IMR-90 (cell line): ENCODE measurements at regions not wholly inside any gene's neighbourhood (a gene's known extent, or its start where the extent isn't known, plus 50 kb on each side); places are given as distances from the start of the nearest gene placed in this dataset.

Experiments used
- CEBPB ChIP-seq: IDR thresholded peaks from 2 replicates; pipeline ENCODE4 v1.6.1; 2012; ENCODE audit warnings: low read depth, low read length, improper control_type of control experiment
- FOS ChIP-seq: fragments of 150-350 bp; IDR thresholded peaks from 2 replicates; pipeline ENCODE4 v1.6.1; 2016; ENCODE audit warnings: low read depth, low read length
- MAFK ChIP-seq: IDR thresholded peaks from 2 replicates; pipeline ENCODE4 v1.6.1; 2012; ENCODE audit warnings: low read depth, low read length, improper control_type of control experiment
- MAZ ChIP-seq: IDR thresholded peaks from 2 replicates; pipeline ENCODE4 v1.6.1; 2012; ENCODE audit warnings: low read depth, mild to moderate bottlenecking, low read length, improper control_type of control experiment, moderate library complexity, borderline replicate concordance
- MXI1 ChIP-seq: IDR thresholded peaks from 2 replicates; pipeline ENCODE4 v1.6.1; 2012; ENCODE audit warnings: low read depth, mild to moderate bottlenecking, low read length, moderate library complexity, borderline replicate concordance
- POLR2A ChIP-seq: IDR thresholded peaks from 2 replicates; pipeline ENCODE4 v1.6.1; 2012; ENCODE audit warnings: mild to moderate bottlenecking, low read depth, low read length
- RAD21 ChIP-seq: IDR thresholded peaks from 2 replicates; pipeline ENCODE4 v1.6.1; 2012; ENCODE audit warnings: low read length, improper control_type of control experiment
- RFX5 ChIP-seq: IDR thresholded peaks from 2 replicates; pipeline ENCODE4 v1.8.0; 2012; ENCODE audit warnings: low read depth, mild to moderate bottlenecking, low read length, moderate library complexity
- SMC3 ChIP-seq: fragments of 150-350 bp; IDR thresholded peaks from 2 replicates; pipeline ENCODE4 v1.6.1; 2016; ENCODE audit warnings: low read depth, mild to moderate bottlenecking, antibody characterized with exemption, low read length, moderate library complexity
- TF ChIP-seq, protein P1 (sequence below): conservative IDR thresholded peaks from 2 replicates; pipeline ENCODE4 v1.5.1; 2012; ENCODE audit warnings: mild to moderate bottlenecking, low read depth, low read length, improper control_type of control experiment
- TF ChIP-seq, protein P2 (sequence below): fragments of 150-350 bp; IDR thresholded peaks from 2 replicates; pipeline ENCODE4 v1.6.1; 2016; ENCODE audit warnings: low read depth, mild to moderate bottlenecking, low read length, moderate library complexity, borderline replicate concordance
- TF ChIP-seq, protein P3 (sequence below): fragments of 150-350 bp; IDR thresholded peaks from 2 replicates; pipeline ENCODE4 v1.6.1; 2017; ENCODE audit warnings: mild to moderate bottlenecking, antibody characterized with exemption, low read length, low read depth

DNA sequence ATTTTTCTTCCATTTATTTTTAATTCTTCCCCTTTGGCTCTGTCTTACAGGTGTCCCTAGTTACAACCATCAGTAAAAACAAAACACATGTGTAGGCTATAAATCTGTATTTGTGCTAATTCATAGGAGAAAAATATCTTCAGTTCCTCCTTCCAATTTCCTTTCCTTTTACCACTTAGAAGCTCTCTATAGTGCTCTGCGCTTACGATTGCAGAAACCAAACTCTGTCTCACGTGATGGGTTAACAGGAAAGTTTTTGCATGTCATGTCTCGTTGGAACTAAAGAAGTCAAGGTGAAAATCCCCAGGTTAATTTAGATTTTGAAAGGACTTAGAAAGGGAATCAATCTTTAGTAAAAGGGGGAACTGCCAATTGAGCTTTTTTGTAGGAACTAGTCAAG is 1390.5 kb upstream of the ZEB2 start:
- TF ChIP-seq, protein P1, sequence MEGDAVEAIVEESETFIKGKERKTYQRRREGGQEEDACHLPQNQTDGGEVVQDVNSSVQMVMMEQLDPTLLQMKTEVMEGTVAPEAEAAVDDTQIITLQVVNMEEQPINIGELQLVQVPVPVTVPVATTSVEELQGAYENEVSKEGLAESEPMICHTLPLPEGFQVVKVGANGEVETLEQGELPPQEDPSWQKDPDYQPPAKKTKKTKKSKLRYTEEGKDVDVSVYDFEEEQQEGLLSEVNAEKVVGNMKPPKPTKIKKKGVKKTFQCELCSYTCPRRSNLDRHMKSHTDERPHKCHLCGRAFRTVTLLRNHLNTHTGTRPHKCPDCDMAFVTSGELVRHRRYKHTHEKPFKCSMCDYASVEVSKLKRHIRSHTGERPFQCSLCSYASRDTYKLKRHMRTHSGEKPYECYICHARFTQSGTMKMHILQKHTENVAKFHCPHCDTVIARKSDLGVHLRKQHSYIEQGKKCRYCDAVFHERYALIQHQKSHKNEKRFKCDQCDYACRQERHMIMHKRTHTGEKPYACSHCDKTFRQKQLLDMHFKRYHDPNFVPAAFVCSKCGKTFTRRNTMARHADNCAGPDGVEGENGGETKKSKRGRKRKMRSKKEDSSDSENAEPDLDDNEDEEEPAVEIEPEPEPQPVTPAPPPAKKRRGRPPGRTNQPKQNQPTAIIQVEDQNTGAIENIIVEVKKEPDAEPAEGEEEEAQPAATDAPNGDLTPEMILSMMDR, result no peak
- no peak for TF ChIP-seq SMC3
- TF ChIP-seq POLR2A, result no peak
- no peak for TF ChIP-seq MAFK
- no peak for TF ChIP-seq CEBPB
- TF ChIP-seq, protein P2, sequence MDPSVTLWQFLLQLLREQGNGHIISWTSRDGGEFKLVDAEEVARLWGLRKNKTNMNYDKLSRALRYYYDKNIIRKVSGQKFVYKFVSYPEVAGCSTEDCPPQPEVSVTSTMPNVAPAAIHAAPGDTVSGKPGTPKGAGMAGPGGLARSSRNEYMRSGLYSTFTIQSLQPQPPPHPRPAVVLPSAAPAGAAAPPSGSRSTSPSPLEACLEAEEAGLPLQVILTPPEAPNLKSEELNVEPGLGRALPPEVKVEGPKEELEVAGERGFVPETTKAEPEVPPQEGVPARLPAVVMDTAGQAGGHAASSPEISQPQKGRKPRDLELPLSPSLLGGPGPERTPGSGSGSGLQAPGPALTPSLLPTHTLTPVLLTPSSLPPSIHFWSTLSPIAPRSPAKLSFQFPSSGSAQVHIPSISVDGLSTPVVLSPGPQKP, result no peak
- TF ChIP-seq, protein P3, sequence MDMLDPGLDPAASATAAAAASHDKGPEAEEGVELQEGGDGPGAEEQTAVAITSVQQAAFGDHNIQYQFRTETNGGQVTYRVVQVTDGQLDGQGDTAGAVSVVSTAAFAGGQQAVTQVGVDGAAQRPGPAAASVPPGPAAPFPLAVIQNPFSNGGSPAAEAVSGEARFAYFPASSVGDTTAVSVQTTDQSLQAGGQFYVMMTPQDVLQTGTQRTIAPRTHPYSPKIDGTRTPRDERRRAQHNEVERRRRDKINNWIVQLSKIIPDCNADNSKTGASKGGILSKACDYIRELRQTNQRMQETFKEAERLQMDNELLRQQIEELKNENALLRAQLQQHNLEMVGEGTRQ, result no peak
- TF ChIP-seq MAZ, result no peak
- no peak for TF ChIP-seq RFX5
- TF ChIP-seq MXI1, result no peak
- no peak for TF ChIP-seq RAD21
- no peak for TF ChIP-seq FOS
